Progenitor cell of endocrine pancreas (in vitro differentiated cells): ENCODE measurements at regions not wholly inside any gene's neighbourhood (a gene's known extent, or its start where the extent isn't known, plus 50 kb on each side); places are given as distances from the start of the nearest gene placed in this dataset.

Experiments
- DNase-seq: peaks from one replicate; pipeline ENCODE4 v3.0.0; 2021; ENCODE audit warnings: low spot score; ENCODE audit not compliant: unreplicated experiment
- H3K27ac Mint-ChIP-seq: 2 replicates; pipeline ENCODE4 v1.8.0; 2021; ENCODE audit warnings: mild to moderate bottlenecking, moderate library complexity, mixed read lengths
- H3K27me3 Mint-ChIP-seq: 2 replicates; pipeline ENCODE4 v1.8.0; 2021; ENCODE audit warnings: mixed read lengths
- H3K36me3 Mint-ChIP-seq: 2 replicates; pipeline ENCODE4 v1.8.0; 2022; ENCODE audit warnings: mixed read lengths; ENCODE audit not compliant: insufficient read depth
- H3K4me1 Mint-ChIP-seq: 2 replicates; pipeline ENCODE4 v1.8.0; 2021; ENCODE audit warnings: low read depth, mixed read lengths
- H3K4me3 Mint-ChIP-seq: 2 replicates; pipeline ENCODE4 v1.8.0; 2021; ENCODE audit warnings: low read depth, mild to moderate bottlenecking, moderate library complexity, mixed read lengths
- H3K9me3 Mint-ChIP-seq: 2 replicates; pipeline ENCODE4 v1.8.0; 2021; ENCODE audit warnings: low read depth, mixed read lengths
- CTCF ChIP-seq: fragments of 200-600 bp; sonication (generic); IDR thresholded peaks from one replicate; pipeline ENCODE4 v1.5.0; 2021; ENCODE audit warnings: antibody characterized with exemption, mild to moderate bottlenecking; ENCODE audit not compliant: unreplicated experiment

DNA sequence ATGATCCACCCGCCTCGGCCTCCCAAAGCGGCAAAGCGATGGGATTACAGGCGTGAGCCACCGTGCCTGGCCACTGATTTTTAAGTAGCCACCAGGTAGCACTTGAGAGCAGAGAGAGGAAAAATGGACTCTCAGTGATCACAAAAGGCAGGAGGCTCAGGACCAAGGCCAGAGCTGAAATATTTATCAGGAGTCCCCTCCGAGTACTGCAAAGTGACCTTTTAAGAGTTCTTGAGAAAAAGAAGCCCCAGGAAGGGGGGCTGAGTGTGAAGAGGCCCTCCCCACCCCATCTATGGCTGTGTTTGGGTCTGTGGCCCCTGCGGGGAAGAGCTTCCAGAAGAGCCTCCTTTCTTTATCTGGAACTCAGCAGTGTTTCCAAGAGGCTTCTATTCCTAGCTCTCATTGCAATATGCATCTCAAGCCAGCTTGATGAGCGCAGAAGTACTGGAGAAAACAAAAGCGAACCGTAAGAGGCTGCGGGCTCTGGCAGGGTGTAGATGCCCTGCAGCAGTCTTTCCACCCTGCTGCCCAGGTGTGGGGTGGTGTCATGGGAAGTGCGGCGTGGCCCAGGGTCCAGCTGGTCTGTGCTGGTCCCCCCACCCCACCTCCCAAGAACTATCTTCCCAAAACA lies 75.5 kb upstream of the CDK20 start:
- Mint-ChIP-seq H3K36me3 (peaks cover 1% of the 10 kb centered on the region), H3K27me3 (no peaks in the 10 kb centered on the region), H3K4me3 (no peak overlapping the region), H3K27ac (no peak overlapping the region), H3K4me1 (peaks cover 8% of the 10 kb centered on the region), H3K9me3 (peaks cover 10% of the 10 kb centered on the region)
- no peak for DNase-seq
- no peak for TF ChIP-seq CTCF

GRCh38 chr9:88046542-88046941 lies 72.2 kb upstream of the CDK20 start:
- no peak for DNase-seq
- H3K27ac Mint-ChIP-seq, result no peak overlapping the region
- H3K27me3 Mint-ChIP-seq, result no peaks in the 10 kb centered on the region
- TF ChIP-seq CTCF, result no peak
- H3K9me3 Mint-ChIP-seq, result peaks cover 16% of the 10 kb centered on the region
- no peak overlapping the region for H3K4me3 Mint-ChIP-seq
- H3K36me3 Mint-ChIP-seq, result peaks cover 5% of the 10 kb centered on the region
- peaks cover 4% of the 10 kb centered on the region for H3K4me1 Mint-ChIP-seq

DNA sequence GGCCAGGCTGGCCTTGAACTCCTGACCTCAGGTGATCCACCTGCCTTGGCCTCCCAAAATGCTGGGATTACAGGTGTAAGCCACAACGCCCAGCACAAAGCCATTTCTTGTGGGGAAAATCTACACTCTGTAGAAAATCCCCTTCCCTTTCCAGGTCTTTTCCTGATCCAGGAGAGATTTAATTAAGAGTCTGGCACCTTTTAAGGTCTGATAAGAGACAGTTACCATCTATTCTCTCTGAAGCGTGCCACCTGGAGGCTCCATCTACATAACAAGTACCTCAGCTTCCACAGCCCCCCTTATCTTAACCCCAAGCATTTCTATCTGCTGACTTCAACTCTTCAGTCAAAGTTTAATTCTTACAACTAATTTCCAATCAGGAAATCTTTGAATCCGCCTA lies 71.4 kb upstream of the CDK20 start:
- TF ChIP-seq CTCF, result no peak
- peaks cover 1% of the 10 kb centered on the region for H3K4me1 Mint-ChIP-seq
- no peaks in the 10 kb centered on the region for H3K27me3 Mint-ChIP-seq
- H3K9me3 Mint-ChIP-seq, result peaks cover 16% of the 10 kb centered on the region
- no peak overlapping the region for H3K4me3 Mint-ChIP-seq
- DNase-seq, result no peak
- H3K36me3 Mint-ChIP-seq, result peaks cover 5% of the 10 kb centered on the region
- no peak overlapping the region for H3K27ac Mint-ChIP-seq

GRCh38 chr9:88044200-88044599 lies 69.9 kb upstream of the CDK20 start:
- DNase-seq, result no peak
- H3K4me1 Mint-ChIP-seq, result no peaks in the 10 kb centered on the region
- no peak for TF ChIP-seq CTCF
- H3K36me3 Mint-ChIP-seq, result peaks cover 5% of the 10 kb centered on the region
- peaks cover 19% of the 10 kb centered on the region for H3K9me3 Mint-ChIP-seq
- no peak overlapping the region for H3K4me3 Mint-ChIP-seq
- no peak overlapping the region for H3K27ac Mint-ChIP-seq
- no peaks in the 10 kb centered on the region for H3K27me3 Mint-ChIP-seq

DNA sequence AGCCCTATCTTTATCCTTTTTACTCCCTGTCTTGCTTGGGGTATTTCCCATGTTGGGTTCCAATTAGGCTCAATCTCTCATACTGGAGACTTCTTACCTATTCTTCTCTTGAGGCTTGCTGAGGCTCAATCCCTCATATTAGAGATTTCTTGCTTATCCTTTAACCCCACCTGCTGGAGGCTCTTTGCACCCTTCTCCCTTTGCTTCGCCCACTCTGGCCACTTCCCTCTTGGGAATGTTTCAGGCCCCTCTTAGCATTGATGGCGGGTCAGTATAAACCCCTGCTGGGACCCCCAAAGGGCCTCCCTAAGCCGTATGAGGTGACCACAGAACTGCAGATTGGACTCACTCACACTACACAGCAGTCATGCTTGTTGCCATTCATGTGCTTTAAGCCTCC lies 69.3 kb upstream of the CDK20 start:
- Mint-ChIP-seq H3K9me3 (peaks cover 24% of the 10 kb centered on the region), H3K27ac (no peak overlapping the region), H3K4me1 (no peaks in the 10 kb centered on the region), H3K4me3 (no peak overlapping the region), H3K36me3 (peaks cover 5% of the 10 kb centered on the region), H3K27me3 (no peaks in the 10 kb centered on the region)
- DNase-seq, result no peak
- TF ChIP-seq CTCF, result no peak
